ENCODE measurements at regions not wholly inside any gene's neighbourhood (a gene's known extent, or its start where the extent isn't known, plus 50 kb on each side); places are given as distances from the start of the nearest gene placed in this dataset.
"Not testable (repeated sequence)": the region's sequence is repeated elsewhere in the genome, so short reads cannot be mapped to it uniquely, and the experiment has no call there.

GRCh38 chr11:25602959-25603358 is 729.0 kb upstream of the ANO3 start:
- POLR2A ChIA-PET = no interaction called here

GRCh38 chr11:25612806-25613205 is 719.1 kb upstream of the ANO3 start:
- ChIA-PET CTCF (no interaction called here), POLR2A (no interaction called here)

More at GRCh38 chr11:25602959-25603358, 729.0 kb upstream of the ANO3 start:
- CTCF ChIA-PET = no interaction called here

GRCh38 chr11:25613451-25613850 is 718.5 kb upstream of the ANO3 start:
- ChIA-PET CTCF (no interaction called here), POLR2A (no interaction called here)

- ChIA-PET POLR2A (no interaction called here), CTCF (no interaction called here)
Observed at GRCh38 chr11:25613865-25614264, 718.1 kb upstream of the ANO3 start.

GRCh38 chr11:25615069-25615468 is 716.9 kb upstream of the ANO3 start:
- ChIA-PET CTCF (no interaction called here), POLR2A (no interaction called here)

- POLR2A ChIA-PET = no interaction called here
- CTCF ChIA-PET = no interaction called here
Observed at GRCh38 chr11:25615841-25616240, 716.1 kb upstream of the ANO3 start.

- POLR2A ChIA-PET = no interaction called here
- CTCF ChIA-PET = no interaction called here
Observed at GRCh38 chr11:25625094-25625493, 706.8 kb upstream of the ANO3 start.

GRCh38 chr11:25628030-25628429 is 703.9 kb upstream of the ANO3 start:
- ChIA-PET POLR2A (no interaction called here), CTCF (no interaction called here)

- ChIA-PET CTCF (interaction anchor here (0.6 kb wide), 1 partner anchor 461 kb away, joined by 3 read pairs; no protein-coding TSS in a partner anchor), POLR2A (no interaction called here)
Observed at GRCh38 chr11:25633230-25633629, 698.7 kb upstream of the ANO3 start.

- CTCF ChIA-PET, POLR2A ChIA-PET: not testable (repeated sequence)
Observed at GRCh38 chr11:25649220-25649619, 682.7 kb upstream of the ANO3 start.

- POLR2A ChIA-PET = no interaction called here
- CTCF ChIA-PET = no interaction called here
Observed at GRCh38 chr11:25650319-25650718, 681.6 kb upstream of the ANO3 start.

GRCh38 chr11:25655636-25656035 is 676.3 kb upstream of the ANO3 start:
- ChIA-PET POLR2A (no interaction called here), CTCF (no interaction called here)

- ChIA-PET CTCF (no interaction called here), POLR2A (no interaction called here)
Observed at GRCh38 chr11:25658916-25659315, 673.0 kb upstream of the ANO3 start.

GRCh38 chr11:25659706-25660105 is 672.2 kb upstream of the ANO3 start:
- POLR2A ChIA-PET = no interaction called here
- CTCF ChIA-PET = no interaction called here

- POLR2A ChIA-PET = no interaction called here
- CTCF ChIA-PET = no interaction called here
Observed at GRCh38 chr11:25667871-25668270, 664.1 kb upstream of the ANO3 start.

GRCh38 chr11:25691959-25692358 is 640.0 kb upstream of the ANO3 start:
- POLR2A ChIA-PET = no interaction called here
- CTCF ChIA-PET = no interaction called here

GRCh38 chr11:25702417-25702816 is 629.5 kb upstream of the ANO3 start:
- ChIA-PET CTCF (no interaction called here), POLR2A (no interaction called here)

- ChIA-PET POLR2A (no interaction called here), CTCF (no interaction called here)
Observed at GRCh38 chr11:25710975-25711374, 621.0 kb upstream of the ANO3 start.

- CTCF ChIA-PET = no interaction called here
Observed at GRCh38 chr11:25727944-25728343, 604.0 kb upstream of the ANO3 start.

GRCh38 chr11:25730230-25730629 is 601.7 kb upstream of the ANO3 start:
- POLR2A ChIA-PET = no interaction called here
- CTCF ChIA-PET = no interaction called here

More at GRCh38 chr11:25727944-25728343, 604.0 kb upstream of the ANO3 start:
- POLR2A ChIA-PET = no interaction called here

- CTCF ChIA-PET = no interaction called here
- POLR2A ChIA-PET = no interaction called here
Observed at GRCh38 chr11:25733777-25734176, 598.2 kb upstream of the ANO3 start.

- POLR2A ChIA-PET = no interaction called here
- CTCF ChIA-PET = interaction anchor here (0.6 kb wide), 1 partner anchor 25 kb away, joined by 4 read pairs; no protein-coding TSS in a partner anchor
Observed at GRCh38 chr11:25734591-25735211, 597.2 kb upstream of the ANO3 start.

Measured in activated CD8-positive, alpha-beta memory T cell treated with anti-CD3 and anti-CD28 coated beads for 36 hours (primary cell).